Stomach (tissue), 4 donors: ENCODE measurements at regions not wholly inside any gene's neighbourhood (a gene's known extent, or its start where the extent isn't known, plus 50 kb on each side); places are given as distances from the start of the nearest gene placed in this dataset.

Experiments
- CTCF ChIP-seq, 7 experiments: fragments of 450-650 bp in 4 of 7; fragments of 200-600 bp in 3 of 7; sonication (generic) in 3 of 7; IDR thresholded peaks; one replicate each; pipeline ENCODE4 v1.5.1; 2016 to 2019; ENCODE audit warnings: antibody characterized with exemption in 7 of 7, control low read depth in 2 of 7, mild to moderate bottlenecking in 1 of 7
- POLR2A ChIP-seq, 4 donors: fragments of 450-650 bp; IDR thresholded peaks; one replicate each; pipeline ENCODE4 v1.6.1; 2016; ENCODE audit warnings: antibody characterized with exemption in 4 of 4, control low read depth in 2 of 4, mild to moderate bottlenecking in 1 of 4, moderate library complexity in 1 of 4
- POLR2AphosphoS5 ChIP-seq, 3 donors: sonication (generic); formaldehyde crosslinking; IDR thresholded peaks; one replicate each; pipeline ENCODE4 v1.6.1; 2016; ENCODE audit warnings: antibody characterized with exemption in 3 of 3

GRCh38 chrX:22912616-22913015, 87.1 kb upstream of the DDX53 start:
- no peak for TF ChIP-seq POLR2A (IDR thresholded peaks at IDR 0.05)
- no peak for TF ChIP-seq CTCF (IDR thresholded peaks at IDR 0.05)
- no peak for TF ChIP-seq POLR2AphosphoS5 (IDR thresholded peaks at IDR 0.05)
